HG03066 (cell line): ENCODE measurements at regions not wholly inside any gene's neighbourhood (a gene's known extent, or its start where the extent isn't known, plus 50 kb on each side); places are given as distances from the start of the nearest gene placed in this dataset.

Experiments
- ATAC-seq: cut with Tn5 transposase; IDR thresholded peaks from one replicate; pipeline ENCODE4 v1.9.1; 2021; ENCODE audit warnings: low read depth; ENCODE audit not compliant: unreplicated experiment

- no peak for ATAC-seq
These were observed 108.4 kb downstream of the LSM3 start for GRCh38 chr3:14286887-14287500.

GRCh38 chr3:14288177-14288788 lies 109.7 kb downstream of the LSM3 start:
- no peak for ATAC-seq

GRCh38 chr3:14288833-14289451 lies 110.3 kb downstream of the LSM3 start:
- no peak for ATAC-seq

GRCh38 chr3:14289590-14290461 lies 111.2 kb downstream of the LSM3 start:
- ATAC-seq: no peak

- ATAC-seq: no peak
These were observed 111.6 kb upstream of the SLC6A6 start for GRCh38 chr3:14290631-14291385.

GRCh38 chr3:14295037-14295436 lies 107.4 kb upstream of the SLC6A6 start:
- no peak for ATAC-seq

- no peak for ATAC-seq
These were observed 106.6 kb upstream of the SLC6A6 start for GRCh38 chr3:14295801-14296200.

GRCh38 chr3:14297305-14297704 lies 105.1 kb upstream of the SLC6A6 start:
- ATAC-seq: no peak

- no peak for ATAC-seq
These were observed 104.6 kb upstream of the SLC6A6 start for GRCh38 chr3:14297784-14298236.

GRCh38 chr3:14298442-14298841 lies 104.0 kb upstream of the SLC6A6 start:
- no peak for ATAC-seq

- no peak for ATAC-seq
These were observed 103.3 kb upstream of the SLC6A6 start for GRCh38 chr3:14298991-14299555.

- no peak for ATAC-seq
These were observed 102.6 kb upstream of the SLC6A6 start for GRCh38 chr3:14299767-14300166.

- ATAC-seq: no peak
These were observed 101.5 kb upstream of the SLC6A6 start for GRCh38 chr3:14300721-14301399.

- no peak for ATAC-seq
These were observed 100.8 kb upstream of the SLC6A6 start for GRCh38 chr3:14301558-14301957.

GRCh38 chr3:14303336-14304100 lies 98.9 kb upstream of the SLC6A6 start:
- ATAC-seq: no peak

GRCh38 chr3:14304101-14305045 lies 98.0 kb upstream of the SLC6A6 start:
- no peak for ATAC-seq

- ATAC-seq: no peak
These were observed 97.1 kb upstream of the SLC6A6 start for GRCh38 chr3:14305324-14305723.

GRCh38 chr3:14306142-14306541 lies 96.3 kb upstream of the SLC6A6 start:
- no peak for ATAC-seq
